GM12878 (cell line): ENCODE measurements at regions not wholly inside any gene's neighbourhood (a gene's known extent, or its start where the extent isn't known, plus 50 kb on each side); places are given as distances from the start of the nearest gene placed in this dataset.

ENCODE experiments used
- ATAC-seq: fragments of 200-7000 bp; cut with Tn5 transposase; 3 replicates; pipeline ENCODE4 v1.9.1; 2020; ENCODE audit warnings: mild to moderate bottlenecking, moderate library complexity
- BruUV-seq: library from RNA; stranded (reverse); fragments of 400-500 nt; replicated peaks from 2 replicates; lab custom pipeline; 2021; lab: Mats Ljungman, UMichigan
- CTCF ChIA-PET: fragments of 300-600 bp; sonication (Branson Sonifier 250); formaldehyde crosslinking; extraction: SDS; loops from one replicate; lab custom pipeline; 2021; ENCODE audit warnings: inconsistent platforms; lab: Yijun Ruan, JAX
- POLR2A ChIA-PET: fragments of 350-600 bp; formaldehyde crosslinking; extraction: SDS; loops from one replicate; lab custom pipeline; 2021; ENCODE audit warnings: inconsistent platforms; lab: Charles Lee
- RAD21 ChIA-PET: fragments of 300-600 bp; sonication (Branson Sonifier 250); formaldehyde crosslinking; loops from one replicate; lab custom pipeline; 2023; ENCODE audit warnings: antibody characterized with exemption; ENCODE audit not compliant: unreplicated experiment; lab: Charles Lee
- SMC1A ChIA-PET: fragments of 300-600 bp; sonication (Branson Sonifier 250); formaldehyde crosslinking; loops from one replicate; lab custom pipeline; 2023; ENCODE audit not compliant: unreplicated experiment, uncharacterized antibody; lab: Charles Lee
- DNase-seq: peaks from one replicate; pipeline ENCODE4 v3.0.0-alpha.2; 2011; ENCODE audit warnings: low read depth, low spot score
- FAIRE-seq: peaks from 3 replicates; lab custom pipeline; 2011; peaks lifted over from hg19 to GRCh38; lab: Jason Lieb, UNC
- H2AFZ ChIP-seq: 2 replicates; pipeline ENCODE4 v1.6.0; 2011; ENCODE audit warnings: low read depth, low read length, control low read depth; ENCODE audit not compliant: control insufficient read depth
- H3K27ac ChIP-seq: 2 replicates; pipeline ENCODE4 v1.5.1; 2011; ENCODE audit warnings: control low read depth; ENCODE audit not compliant: control insufficient read depth, insufficient read depth
- H3K27me3 ChIP-seq, 2 experiments: replicated peaks in 1 of 2; 2 replicates each; pipeline versions ENCODE4 v1.6.0 to v1.6.1; 2011; ENCODE audit warnings: low read length in 1 of 2; ENCODE audit not compliant: control insufficient read depth in 2 of 2, insufficient read depth in 2 of 2
- H3K36me3 ChIP-seq, 2 experiments: 2 replicates each; pipeline ENCODE4 v1.5.1; 2011; ENCODE audit warnings: low read length in 1 of 2; ENCODE audit not compliant: control insufficient read depth in 2 of 2, insufficient read depth in 2 of 2
- H3K4me1 ChIP-seq: 2 replicates; pipeline ENCODE4 v1.6.1; 2011; ENCODE audit warnings: mild to moderate bottlenecking, low read length, moderate library complexity, mixed read lengths; ENCODE audit not compliant: control insufficient read depth, insufficient read depth
- H3K4me2 ChIP-seq: 2 replicates; pipeline ENCODE4 v1.6.0; 2011; ENCODE audit warnings: control low read depth; ENCODE audit not compliant: control insufficient read depth, insufficient read depth
- H3K4me3 ChIP-seq: fragments of 200-600 bp; sonication (generic); 2 replicates; pipeline ENCODE4 v1.5.1; 2016
- H3K79me2 ChIP-seq: 2 replicates; pipeline ENCODE4 v1.6.0; 2011; ENCODE audit warnings: low read length; ENCODE audit not compliant: control insufficient read depth, insufficient read depth
- H3K9ac ChIP-seq: 2 replicates; pipeline ENCODE4 v1.8.0; 2011; ENCODE audit warnings: low read length, control low read depth, mixed read lengths; ENCODE audit not compliant: control insufficient read depth, insufficient read depth
- H3K9me3 ChIP-seq: replicated peaks from 3 replicates; pipeline ENCODE4 v1.5.1; 2011; ENCODE audit warnings: mild to moderate bottlenecking, low read length; ENCODE audit not compliant: control insufficient read depth, insufficient read depth
- H4K20me1 ChIP-seq: 2 replicates; pipeline ENCODE4 v1.6.0; 2011; ENCODE audit not compliant: control insufficient read depth, insufficient read depth
- BCLAF1 ChIP-seq: fragments of 450-650 bp; IDR thresholded peaks from 2 replicates; pipeline ENCODE4 v1.6.1; 2017; ENCODE audit warnings: antibody characterized with exemption, mild to moderate bottlenecking, moderate library complexity
- FOS ChIP-seq: IDR thresholded peaks from 3 replicates; pipeline ENCODE4 v1.6.1; 2011; ENCODE audit warnings: borderline replicate concordance; ENCODE audit not compliant: insufficient read length; ENCODE audit errors: extremely low read depth
- FOXM1 ChIP-seq: IDR thresholded peaks from 2 replicates; pipeline ENCODE4 v1.6.1; 2012; ENCODE audit warnings: low read depth, mild to moderate bottlenecking, inconsistent platforms, low read length, moderate library complexity
- HCFC1 ChIP-seq: fragments of 150-350 bp; IDR thresholded peaks from 2 replicates; pipeline ENCODE4 v1.6.1; 2014; ENCODE audit warnings: low read length
- MAX ChIP-seq: IDR thresholded peaks from 2 replicates; pipeline ENCODE4 v1.6.1; 2012; ENCODE audit warnings: low read depth, low read length, improper control_type of control experiment
- NBN ChIP-seq: fragments of 450-650 bp; IDR thresholded peaks from 2 replicates; pipeline ENCODE4 v1.6.1; 2016
- NR2C1 ChIP-seq: fragments of 450-650 bp; IDR thresholded peaks from 2 replicates; pipeline ENCODE4 v1.6.1; 2017; ENCODE audit warnings: antibody characterized with exemption, mild to moderate bottlenecking, moderate library complexity
- RAD51 ChIP-seq: fragments of 450-650 bp; IDR thresholded peaks from 2 replicates; pipeline ENCODE4 v1.6.1; 2016; ENCODE audit warnings: moderate library complexity, mild to moderate bottlenecking, inconsistent platforms
- SKIL ChIP-seq: fragments of 450-650 bp; IDR thresholded peaks from 2 replicates; pipeline ENCODE4 v1.6.1; 2017; ENCODE audit warnings: mild to moderate bottlenecking, low read depth, inconsistent platforms; ENCODE audit not compliant: poor library complexity, severe bottlenecking
- TBL1XR1 ChIP-seq: IDR thresholded peaks from 2 replicates; pipeline ENCODE4 v1.6.1; 2012; ENCODE audit warnings: low read depth, low read length, improper control_type of control experiment
- ZBTB11 ChIP-seq: fragments of 450-650 bp; formaldehyde crosslinking; IDR thresholded peaks from 2 replicates; pipeline ENCODE4 v1.5.0; 2022; ENCODE audit warnings: mild to moderate bottlenecking, missing genetic modification characterization
- ZNF24 ChIP-seq: fragments of 450-650 bp; IDR thresholded peaks from 2 replicates; pipeline ENCODE4 v1.6.1; 2017; ENCODE audit warnings: antibody characterized with exemption, mild to moderate bottlenecking
- WGBS: methylation state at CpG from one replicate; pipeline ENCODE4 v1.1.6; 2016; ENCODE audit warnings: low lambda C conversion rate; ENCODE audit not compliant: insufficient replicate concordance, insufficient coverage; ENCODE audit errors: missing lambda C conversion rate; 5-methylcytosine and 5-hydroxymethylcytosine counted together
- in situ Hi-C: fragments of 300-500 bp; cut with MboI; formaldehyde crosslinking; loops from 9 replicates; pipeline ENCODE4 v1.14.3; 2018; ENCODE audit warnings: mixed read lengths
- intact Hi-C: fragments of 100-400 bp; cut with micrococcal nuclease; formaldehyde crosslinking; loops from one replicate; pipeline ENCODE4 v1.14.2; 2022; ENCODE audit not compliant: unreplicated experiment

- ChIA-PET RAD21 (no interaction called here), CTCF (no interaction called here), POLR2A (no interaction called here), SMC1A (no interaction called here)
- Histone ChIP-seq H3K36me3 (no peaks in the 10 kb centered on the region), H3K9me3 (no peaks in the 10 kb centered on the region; the same call in 2 of the 3 replicates), H3K4me3 (no peak overlapping the region), H3K27ac (no peak overlapping the region), H3K79me2 (no peaks in the 10 kb centered on the region), H3K4me2 (no peak overlapping the region), H3K9ac (no peak overlapping the region), H4K20me1 (no peaks in the 10 kb centered on the region), H3K4me1 (no peaks in the 10 kb centered on the region), H3K27me3 (no peaks in the 10 kb centered on the region), H2AFZ (no peak overlapping the region)
- intact Hi-C loops: no loop called here
- FAIRE-seq (no peak), ATAC-seq (no peak), DNase-seq (no peak)
- WGBS: 0% methylated on average over 3 of the region's 3 CpGs
- TF ChIP-seq TBL1XR1 (no peak), RAD51 (no peak), SKIL (no peak), MAX (no peak), BCLAF1 (no peak), NR2C1 (no peak), NBN (no peak), HCFC1 (no peak), ZNF24 (no peak), ZBTB11 (CRISPR knock-in tag) (no peak), FOS (no peak), FOXM1 (no peak)
- no TSS peak for BruUV-seq
- in situ Hi-C loops: no loop called here
Measured at GRCh38 chr17:53141280-53141679, 681.4 kb upstream of the KIF2B start.
